OCI-LY7 (cell line): ENCODE measurements at regions not wholly inside any gene's neighbourhood (a gene's known extent, or its start where the extent isn't known, plus 50 kb on each side); places are given as distances from the start of the nearest gene placed in this dataset.

Experiments used
- CTCF ChIP-seq: fragments of 200-600 bp; sonication (generic); conservative IDR thresholded peaks from 2 replicates; pipeline ENCODE4 v1.5.1; 2014; ENCODE audit warnings: mild to moderate bottlenecking, antibody characterized with exemption, low read length, moderate library complexity, mixed read lengths
- EZH2phosphoT487 ChIP-seq: fragments of 200-600 bp; sonication (generic); IDR thresholded peaks from 2 replicates; pipeline ENCODE4 v1.6.1; 2018; ENCODE audit warnings: low read depth, borderline replicate concordance, mild to moderate bottlenecking, mixed run types, antibody characterized with exemption, low read length, moderate library complexity, mixed read lengths

GRCh38 chr20:20839771-20840170 lies 127.3 kb upstream of the RALGAPA2 start:
- TF ChIP-seq CTCF (no peak), EZH2phosphoT487 (no peak)
